KBM-7 (cell line): ENCODE measurements at regions not wholly inside any gene's neighbourhood (a gene's known extent, or its start where the extent isn't known, plus 50 kb on each side); places are given as distances from the start of the nearest gene placed in this dataset.
A peak's percentile ranks its signal among the peaks of the same experiment; 100 is the strongest.
"Not testable (repeated sequence)": the region's sequence is repeated elsewhere in the genome, so short reads cannot be mapped to it uniquely, and the experiment has no call there.

ENCODE experiments used
- DNase-seq: peaks from one replicate; pipeline ENCODE4 v3.0.0-alpha.2; 2015
- in situ Hi-C: fragments of 300-500 bp; cut with MboI; formaldehyde crosslinking; loops from 2 replicates; pipeline ENCODE4 v1.14.3; 2020; ENCODE audit warnings: low sequenced_read_pairs, low pct_unique_long_range_greater_than_20kb, mixed read lengths

DNA sequence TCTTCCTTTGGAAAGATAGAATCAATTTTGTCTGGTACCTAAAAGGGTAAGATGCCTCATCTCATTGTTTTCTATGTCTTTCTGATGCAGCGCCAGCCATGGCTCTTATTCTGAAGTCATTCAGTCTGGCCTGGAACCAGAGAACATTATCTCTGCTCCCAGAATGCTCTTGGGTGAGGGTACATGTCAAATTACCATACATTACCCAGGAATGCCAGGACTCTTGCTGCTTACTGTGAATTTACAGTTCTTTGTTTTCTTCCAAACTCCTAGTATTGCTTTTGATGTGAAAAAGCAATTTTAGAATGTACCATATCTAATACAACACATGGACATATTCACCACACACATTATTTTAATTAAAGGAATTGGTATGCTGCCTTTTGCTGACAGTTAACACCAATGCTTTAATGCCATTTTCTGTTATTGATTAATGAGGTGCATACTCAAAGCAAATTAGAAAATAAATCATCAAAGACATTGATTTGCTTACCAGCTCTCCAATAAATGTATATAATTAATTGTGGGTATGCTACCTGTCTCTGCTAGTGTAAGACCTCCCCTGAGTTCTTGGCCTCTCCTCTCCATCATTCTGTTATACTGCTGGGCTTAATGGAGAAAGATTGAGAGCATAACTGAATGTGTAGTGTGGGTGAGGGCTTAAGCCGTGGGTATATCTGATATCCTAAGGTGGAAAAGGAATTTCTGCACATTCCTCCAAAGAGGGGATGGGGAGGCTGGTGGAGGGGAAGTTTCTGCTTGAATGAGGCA lies 337.7 kb downstream of the C12orf75 start:
- in situ Hi-C loops: no loop called here
- no peak for DNase-seq

DNA sequence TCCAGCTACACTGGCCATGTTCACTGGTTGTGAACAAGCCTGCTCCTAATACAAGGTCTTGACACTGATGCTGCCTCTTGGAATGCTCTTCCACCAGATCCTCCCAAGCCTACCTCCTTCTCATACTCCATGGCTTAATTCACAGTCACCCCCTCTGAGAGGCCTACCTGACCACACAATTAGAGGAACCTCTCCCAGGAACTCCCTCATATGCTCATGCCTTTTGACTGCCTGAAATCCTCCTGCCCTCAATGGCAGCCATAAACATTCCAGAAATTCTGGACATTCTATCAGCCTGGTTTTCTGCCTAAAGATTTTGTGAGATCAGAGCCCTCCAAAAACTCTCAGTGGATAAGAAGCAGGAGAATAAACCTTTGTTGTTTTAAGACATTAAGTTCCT lies 340.2 kb downstream of the C12orf75 start:
- DNase-seq: no peak
- in situ Hi-C loops: no loop called here

DNA sequence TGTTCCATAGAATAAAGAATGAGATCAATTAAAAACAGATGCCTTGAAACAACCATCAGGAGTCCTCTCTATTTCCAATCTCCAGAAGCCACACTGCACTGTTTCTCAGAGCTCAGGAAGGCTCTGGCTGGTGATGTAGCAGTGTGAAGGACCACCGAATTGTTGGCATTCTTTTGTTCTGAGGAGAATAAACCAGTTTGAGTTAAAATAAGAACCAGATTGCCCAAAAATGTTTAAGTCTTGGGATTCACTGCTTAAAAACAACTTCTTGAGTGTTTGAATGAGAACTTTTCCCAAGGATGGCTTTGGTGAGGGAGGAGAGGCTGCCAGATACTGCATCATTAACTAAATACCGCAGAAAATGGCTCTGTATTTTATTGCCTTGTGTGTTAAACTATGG lies 341.2 kb downstream of the C12orf75 start:
- no peak for DNase-seq
- in situ Hi-C loops: no loop called here

DNA sequence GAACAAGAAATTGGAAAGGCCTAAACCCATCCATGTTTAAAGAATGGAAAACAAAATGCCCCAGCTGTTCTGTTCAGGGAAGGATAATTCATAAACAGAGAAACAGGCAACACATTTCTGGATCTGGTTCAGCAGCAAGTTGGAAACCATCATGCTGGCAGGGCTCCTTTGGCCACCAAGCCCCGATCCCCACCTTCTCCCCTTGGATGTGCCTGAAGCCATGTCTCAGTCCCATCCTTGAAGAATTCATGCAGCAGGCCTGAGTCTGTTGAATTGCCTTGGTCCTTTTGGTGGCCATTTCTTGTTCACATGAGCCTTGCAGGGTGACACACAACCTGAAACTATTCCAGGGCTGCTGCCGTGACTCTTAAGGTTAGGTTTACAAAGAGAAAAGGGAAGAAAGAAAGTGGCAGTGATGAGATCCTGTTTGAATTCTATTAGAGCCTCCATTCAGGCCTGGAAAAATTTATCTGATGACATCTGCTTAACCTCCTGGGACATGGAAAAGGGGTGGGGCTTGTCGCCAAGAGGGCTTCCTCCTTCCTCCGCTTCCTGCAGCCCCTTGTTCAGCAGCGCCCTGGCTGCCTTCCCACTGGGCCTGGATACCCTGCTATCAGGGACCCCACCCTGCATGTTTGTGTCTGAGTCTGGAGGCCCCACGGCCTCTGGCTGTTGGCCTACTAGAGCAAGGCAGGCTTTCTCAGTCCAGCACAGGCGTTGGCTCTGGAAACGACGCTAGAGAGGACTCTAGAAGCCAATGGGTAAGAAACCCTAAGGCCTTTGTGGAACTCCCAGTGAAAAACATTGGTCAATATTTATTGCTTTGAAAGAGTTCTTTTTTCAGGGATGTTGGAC lies 341.9 kb downstream of the C12orf75 start:
- no peak for DNase-seq
- in situ Hi-C loops: no loop called here

DNA sequence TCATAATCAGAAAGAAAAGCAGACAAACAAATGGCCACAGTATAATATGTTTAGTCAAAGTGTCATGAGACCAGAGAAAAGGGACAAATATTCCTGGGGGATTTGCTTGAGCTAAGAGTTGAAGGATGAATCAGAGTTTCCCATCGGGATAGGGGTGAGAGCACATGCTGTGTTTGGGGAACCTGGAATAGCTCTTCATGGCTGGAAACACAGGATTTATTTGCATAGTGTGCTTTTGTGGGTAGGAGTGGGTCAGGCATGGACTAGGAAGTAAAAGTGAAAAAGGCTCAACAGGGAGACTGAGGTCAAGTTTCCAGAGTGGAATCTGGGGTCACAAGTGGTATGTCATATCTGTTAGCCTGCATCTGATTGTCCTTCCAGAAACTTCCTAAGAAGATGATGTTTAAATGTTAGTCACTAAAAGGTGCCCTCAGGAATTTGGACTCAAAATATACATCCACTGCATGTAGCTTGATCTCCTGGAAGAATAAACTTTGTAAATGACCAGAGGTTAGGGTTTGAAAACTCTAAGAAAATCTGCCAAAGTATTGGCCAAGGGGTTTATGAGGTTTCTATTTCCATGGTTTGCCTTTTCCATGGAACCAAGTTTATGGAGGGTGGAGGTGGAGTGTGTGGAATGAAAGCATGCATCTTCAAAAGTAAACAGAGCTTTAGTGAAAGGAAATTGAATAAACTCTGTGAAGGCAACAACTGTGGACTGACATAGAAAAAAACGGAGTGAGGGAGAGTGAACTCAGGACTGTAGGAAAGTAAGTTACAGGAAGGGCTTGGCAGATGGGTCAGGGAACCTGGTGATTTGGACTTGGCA lies 344.6 kb downstream of the C12orf75 start:
- in situ Hi-C loops: no loop called here

DNA sequence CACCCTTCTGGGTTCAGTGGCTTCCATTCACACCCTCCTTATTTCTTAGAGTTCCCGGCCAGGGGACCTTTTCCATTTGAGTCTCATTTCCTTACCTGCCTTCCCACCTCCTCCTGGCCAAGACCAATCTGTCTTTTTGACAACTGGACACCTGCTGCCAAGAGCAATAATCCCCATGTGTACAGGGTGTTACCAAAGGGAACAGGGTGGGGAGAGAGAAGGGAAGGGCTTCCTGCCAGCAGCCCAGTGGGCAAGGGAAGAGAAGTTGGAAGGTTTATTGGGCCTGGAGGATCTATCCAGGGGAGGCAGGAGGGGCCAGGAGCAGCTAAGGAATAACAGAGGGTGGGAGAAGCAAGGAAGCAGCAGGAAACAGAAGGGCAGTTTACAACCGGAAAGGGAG lies 346.2 kb downstream of the C12orf75 start:
- in situ Hi-C loops: no loop called here
- DNase-seq: no peak

More for the DNA sequence above, 344.6 kb downstream of the C12orf75 start:
- no peak for DNase-seq

DNA sequence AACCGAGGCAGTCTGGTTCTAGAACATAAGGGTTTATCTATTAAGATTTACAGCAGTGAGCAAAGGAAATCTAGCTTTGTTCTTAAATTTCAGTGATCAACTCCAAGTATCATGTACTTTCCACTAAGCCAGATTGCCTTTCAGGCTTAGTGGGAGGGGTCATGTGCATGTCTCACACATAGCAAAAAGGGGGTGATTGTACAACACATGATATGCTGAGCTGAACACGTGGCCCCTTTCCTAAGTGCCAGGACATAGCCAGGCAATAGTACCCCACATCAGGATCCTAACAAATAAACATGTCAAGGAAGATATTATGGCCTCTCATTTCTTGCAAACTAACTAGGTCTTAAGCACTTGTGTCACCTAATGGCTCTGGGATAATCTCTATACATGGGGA lies 347.2 kb downstream of the C12orf75 start:
- no peak for DNase-seq
- in situ Hi-C loops: no loop called here

DNA sequence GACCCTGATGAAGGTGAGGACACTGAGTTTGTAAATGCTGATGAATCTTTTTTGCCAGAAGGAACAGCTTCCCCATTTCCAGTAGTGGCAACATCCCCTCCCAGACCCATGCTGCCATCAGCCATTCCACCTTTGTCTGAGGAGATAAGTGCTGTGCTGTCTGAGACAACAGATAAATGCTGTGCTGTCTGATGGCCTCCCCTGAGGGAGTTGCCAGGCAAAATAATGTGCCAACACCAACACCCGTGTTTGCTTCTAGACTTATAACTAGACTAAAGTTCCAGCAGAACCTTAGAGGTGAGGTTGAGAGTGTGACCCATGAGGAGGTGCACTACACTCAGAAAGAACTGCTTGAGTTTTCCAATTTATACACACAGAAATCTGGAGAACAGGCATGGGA lies 349.5 kb downstream of the C12orf75 start:
- in situ Hi-C loops: no loop called here
- no peak for DNase-seq

DNA sequence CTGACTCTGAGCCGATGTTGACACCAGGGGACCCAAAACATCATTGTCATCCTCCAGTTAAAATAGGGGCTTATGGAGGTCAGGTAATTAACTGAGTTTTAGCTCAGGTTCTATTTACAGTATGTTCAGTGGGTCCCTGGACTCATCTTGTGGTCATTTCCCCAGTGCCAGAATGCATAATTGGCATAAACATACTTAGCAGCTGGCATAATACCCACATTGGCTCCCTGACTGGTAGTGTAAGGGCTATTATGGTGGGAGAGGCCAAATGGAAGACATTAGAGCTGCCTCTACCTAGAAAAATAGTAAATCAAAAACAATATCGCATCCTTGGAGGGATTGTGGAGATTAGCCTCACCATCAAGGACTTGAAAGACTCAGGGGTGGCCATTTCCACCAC lies 350.9 kb downstream of the C12orf75 start:
- in situ Hi-C loops: no loop called here
- no peak for DNase-seq

DNA sequence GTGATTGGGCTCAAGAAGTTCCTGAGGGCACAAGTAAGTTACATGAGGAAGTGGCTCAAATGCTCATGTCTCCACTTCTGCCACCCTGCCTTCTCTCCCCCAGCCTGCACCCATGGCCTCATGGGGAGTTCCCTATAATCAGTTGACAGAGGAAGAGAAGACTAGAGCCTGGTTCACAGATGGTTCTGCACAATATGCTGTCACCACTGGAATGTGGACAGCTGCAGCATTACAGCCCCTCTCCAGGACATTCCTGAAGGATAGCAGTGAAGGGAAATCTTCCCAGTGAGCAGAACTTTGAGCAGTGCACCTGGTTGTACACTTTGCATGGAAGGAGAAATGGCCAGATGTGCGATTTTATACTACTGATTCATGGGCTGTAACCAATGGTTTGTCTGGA lies 352.3 kb downstream of the C12orf75 start:
- in situ Hi-C loops, DNase-seq: not testable (repeated sequence)

DNA sequence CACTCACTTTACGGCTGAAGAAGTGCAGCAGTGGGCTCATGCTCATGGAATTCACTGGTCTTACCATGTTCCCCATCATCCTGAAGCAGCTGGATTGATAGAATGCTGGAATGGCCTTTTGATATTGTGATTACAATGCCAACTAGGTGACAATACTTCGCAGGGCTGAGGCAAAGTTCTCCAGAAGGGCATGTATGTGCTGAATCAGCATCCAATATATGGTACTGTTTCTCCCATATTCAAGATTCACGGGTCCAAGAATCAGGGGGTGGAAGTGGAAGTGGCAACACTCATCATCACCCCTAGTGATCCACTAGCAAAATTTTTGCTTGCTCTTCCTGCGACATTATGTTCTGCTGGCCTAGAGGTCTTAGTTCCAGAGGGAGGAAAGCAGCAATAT lies 353.3 kb downstream of the C12orf75 start:
- in situ Hi-C loops, DNase-seq: not testable (repeated sequence)

DNA sequence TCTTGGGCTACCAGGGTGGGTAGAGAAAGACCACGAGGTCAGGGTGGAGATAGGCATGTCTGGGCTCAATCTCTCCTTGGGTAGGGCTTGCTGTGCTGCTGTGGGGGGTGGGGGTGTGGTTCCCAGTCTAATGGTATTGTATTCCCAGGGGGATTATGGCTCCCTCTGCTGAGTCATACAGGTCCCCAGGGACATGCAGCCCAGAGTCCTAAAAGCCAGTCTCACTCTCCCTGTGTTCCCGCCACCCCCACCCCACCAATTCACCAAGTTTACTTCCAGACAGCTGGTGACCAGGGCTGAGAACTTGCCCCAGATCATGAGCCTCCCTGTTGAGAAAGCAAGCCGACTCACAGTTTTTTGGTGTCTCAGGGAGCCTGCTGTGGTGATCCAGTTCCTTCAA lies 367.6 kb downstream of the C12orf75 start:
- in situ Hi-C loops: no loop called here
- no peak for DNase-seq

DNA sequence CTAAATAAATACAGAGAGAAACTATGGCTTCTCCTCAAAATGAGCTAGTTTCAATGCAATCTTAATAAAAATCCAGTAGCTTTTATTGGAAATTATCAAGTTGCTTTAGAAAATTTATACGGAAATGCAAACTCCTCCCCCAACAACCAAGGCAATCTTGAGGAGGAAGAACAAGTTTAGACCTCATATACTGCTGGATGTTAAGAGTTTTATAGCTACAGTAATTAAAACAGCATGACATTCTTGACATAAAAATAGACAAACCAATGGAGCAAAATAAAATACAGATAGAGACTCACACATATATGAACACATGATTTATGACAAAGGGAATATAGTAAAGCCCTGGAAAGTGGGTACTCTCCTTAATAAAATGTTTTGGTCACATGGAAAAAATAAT lies 368.7 kb downstream of the C12orf75 start:
- DNase-seq: no peak
- in situ Hi-C loops: no loop called here

DNA sequence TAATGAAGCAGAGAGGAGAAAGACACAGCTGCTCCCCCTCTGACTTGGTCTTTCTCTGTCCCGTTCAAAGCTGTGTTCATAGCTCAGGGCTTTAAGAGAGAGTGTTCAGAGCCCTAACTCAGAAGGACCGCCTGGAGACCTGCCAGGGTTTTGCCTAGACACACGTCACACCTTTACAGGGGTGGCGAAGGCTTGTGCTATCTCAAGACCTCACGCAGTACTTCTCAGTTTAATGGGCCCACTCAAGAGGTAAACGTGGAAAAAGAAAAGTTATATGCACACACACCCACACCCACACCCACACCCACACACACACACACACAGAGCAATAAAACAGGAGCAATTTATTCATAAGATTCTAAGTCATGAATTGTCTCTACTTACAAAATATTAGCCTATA lies 374.3 kb downstream of the C12orf75 start:
- DNase-seq: no peak
- in situ Hi-C loops: no loop called here

DNA sequence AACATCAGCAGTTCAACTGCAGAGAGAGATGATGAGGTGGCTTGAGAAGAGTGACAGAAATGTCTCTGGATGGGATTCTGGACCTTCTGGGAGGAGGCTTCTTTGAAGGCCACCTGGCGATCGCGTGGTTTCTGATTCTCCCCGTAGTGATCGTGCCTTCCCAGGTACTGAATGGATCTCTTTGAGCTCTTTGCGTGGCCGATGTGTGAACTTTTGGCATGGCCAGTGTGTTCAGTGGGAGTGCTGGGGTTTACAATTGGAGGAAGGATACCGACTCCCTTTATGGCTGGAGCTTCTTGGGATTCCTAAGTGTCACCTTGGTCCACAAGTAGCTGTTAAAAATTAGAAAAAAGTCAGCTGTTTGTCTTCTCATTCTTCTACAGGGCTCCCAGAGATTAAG lies 374.7 kb downstream of the C12orf75 start:
- no peak for DNase-seq
- in situ Hi-C loops: no loop called here

DNA sequence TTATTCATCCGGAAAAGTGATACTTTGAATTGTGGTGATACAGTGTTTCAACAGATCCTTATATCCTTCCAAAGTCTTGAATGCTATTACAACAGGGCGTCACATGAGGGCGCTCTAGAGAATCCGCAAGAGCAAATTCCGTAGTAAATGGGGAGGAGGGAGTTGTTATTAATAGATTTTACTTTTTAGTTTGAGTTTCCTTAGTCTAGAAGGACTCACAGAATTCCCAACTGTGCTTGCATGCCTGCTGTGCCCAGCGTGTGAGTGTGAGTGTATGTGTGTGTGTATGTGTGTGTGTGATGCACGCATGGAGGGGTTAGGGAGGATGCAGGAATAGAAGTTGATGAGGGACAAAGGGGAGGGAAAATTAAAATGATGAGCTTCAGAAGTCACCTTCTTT lies 375.3 kb downstream of the C12orf75 start:
- in situ Hi-C loops: no loop called here
- DNase-seq: peak; percentile 16

DNA sequence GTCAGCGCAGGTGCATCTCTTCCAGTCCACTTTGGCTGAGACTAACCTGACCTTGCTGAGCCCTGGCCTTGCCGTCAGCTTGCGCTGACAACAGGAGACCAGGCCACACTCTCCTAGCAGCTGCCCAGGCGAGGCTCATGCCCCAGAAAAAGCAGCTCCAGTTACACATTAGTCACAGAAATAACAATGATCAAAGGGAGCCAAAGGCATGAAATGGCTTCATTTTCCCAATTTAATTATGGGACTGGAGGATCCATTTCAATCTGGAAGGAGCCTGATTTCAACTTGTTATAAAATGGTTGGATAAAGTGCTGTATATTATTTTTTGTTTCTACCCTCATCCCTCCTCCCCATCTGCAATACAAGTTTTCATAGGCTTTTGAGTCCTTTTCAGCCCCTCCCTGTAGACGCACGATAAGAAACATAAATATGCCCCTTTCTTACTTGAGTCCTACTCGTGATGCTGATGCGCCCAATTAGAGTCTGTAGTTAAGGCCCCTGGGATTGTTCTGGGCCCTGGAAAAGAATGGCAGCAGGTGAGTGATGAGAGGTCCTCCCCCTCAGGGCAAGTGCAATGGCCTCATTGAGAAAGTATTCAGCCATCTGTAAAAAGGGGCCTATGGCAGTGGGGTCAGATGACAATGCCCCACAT lies 376.0 kb downstream of the C12orf75 start:
- in situ Hi-C loops: no loop called here
- no peak for DNase-seq

DNA sequence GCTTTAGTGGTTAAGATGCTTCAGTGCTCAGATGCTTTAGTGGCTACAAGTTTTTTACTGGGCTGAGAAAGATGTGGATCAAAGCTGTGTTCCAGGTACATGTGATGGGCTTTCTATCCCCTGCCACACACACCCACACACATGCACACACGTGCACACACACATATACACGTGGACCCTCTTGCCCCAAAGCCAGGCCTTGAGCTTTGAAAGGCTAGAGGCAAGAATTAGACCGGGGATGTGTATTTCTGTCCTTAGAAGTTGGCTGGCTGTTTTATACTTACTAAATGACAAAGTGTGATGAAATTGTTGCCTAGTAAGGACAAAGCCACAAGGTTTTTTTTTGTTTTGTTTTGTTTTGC lies 376.5 kb downstream of the C12orf75 start:
- in situ Hi-C loops: no loop called here

DNA sequence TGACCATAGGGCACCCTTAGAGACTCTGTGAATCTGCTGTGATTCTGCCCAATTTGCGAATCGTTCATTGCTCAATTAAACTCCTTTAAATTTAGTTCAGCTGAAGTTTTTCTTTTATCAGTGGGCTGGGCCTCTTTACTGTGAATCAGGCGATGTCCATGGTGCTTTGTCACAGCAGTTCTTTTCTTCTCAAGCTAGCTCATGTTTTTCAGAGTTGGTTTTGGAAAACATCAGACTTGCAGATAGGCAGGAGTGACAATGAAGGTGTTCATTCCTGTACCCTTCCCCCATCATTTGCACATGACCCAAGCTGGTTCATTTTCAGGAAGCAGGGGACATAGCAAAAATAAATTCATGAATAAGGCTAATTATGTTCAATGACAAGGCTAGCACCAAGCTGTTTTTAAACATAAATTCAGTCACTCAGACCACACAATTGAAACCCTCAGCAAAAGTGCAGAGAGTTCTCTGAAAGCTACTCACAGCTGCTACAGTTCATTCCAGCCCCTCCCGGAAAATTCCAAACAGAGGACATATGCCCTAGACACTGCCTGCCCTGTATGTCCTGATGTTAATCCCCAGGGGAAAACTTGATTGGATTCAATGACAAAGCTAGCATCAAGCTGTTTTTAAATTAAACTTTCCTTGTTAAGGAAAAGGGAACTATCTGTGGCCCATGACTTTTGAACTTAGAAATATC lies 383.3 kb downstream of the C12orf75 start:
- no peak for DNase-seq
- in situ Hi-C loops: no loop called here

More for the DNA sequence above, 376.5 kb downstream of the C12orf75 start:
- DNase-seq: no peak
